Gastrocnemius medialis (tissue), 4 donors: ENCODE measurements at regions not wholly inside any gene's neighbourhood (a gene's known extent, or its start where the extent isn't known, plus 50 kb on each side); places are given as distances from the start of the nearest gene placed in this dataset.

Source experiments
- ATAC-seq, 2 donors: fragments of 150-250 bp; one replicate each; pipeline ENCODE4 v1.9.1; 2016
- DNase-seq, 2 donors: peaks; one replicate each; pipeline ENCODE4 v3.0.0-alpha.2; 2019
- H3K27ac ChIP-seq, 4 donors: fragments of 200-600 bp; sonication (generic); 1 replicate in 1 of 4; 2 replicates in 3 of 4; pipeline ENCODE4 v1.5.1; 2016 to 2018; ENCODE audit warnings: mild to moderate bottlenecking in 2 of 4, moderate library complexity in 1 of 4
- H3K27me3 ChIP-seq, 3 donors: fragments of 200-600 bp; sonication (generic) in 2 of 3; 1 replicate in 1 of 3; 2 replicates in 2 of 3; pipeline versions ENCODE4 v1.5.1 to v1.6.0; 2016 to 2019; ENCODE audit warnings: mild to moderate bottlenecking in 1 of 3, moderate library complexity in 1 of 3
- H3K36me3 ChIP-seq, 2 donors: fragments of 200-600 bp; sonication (generic) in 1 of 2; one replicate each; pipeline ENCODE4 v1.5.1; 2017 to 2018
- H3K4me1 ChIP-seq, 2 donors: fragments of 200-600 bp; sonication (generic) in 1 of 2; one replicate each; pipeline ENCODE4 v1.5.1; 2016 to 2017; ENCODE audit warnings: mild to moderate bottlenecking in 2 of 2
- H3K4me3 ChIP-seq, 4 donors: fragments of 200-600 bp; sonication (generic) in 3 of 4; 1 replicate in 1 of 4; 2 replicates in 3 of 4; pipeline ENCODE4 v1.5.1; 2016 to 2019; ENCODE audit warnings: mild to moderate bottlenecking in 2 of 4
- H3K9me3 ChIP-seq, 3 donors: fragments of 200-600 bp; sonication (generic) in 2 of 3; 1 replicate in 1 of 3; 2 replicates in 2 of 3; pipeline ENCODE4 v1.5.1; 2016 to 2019
- POLR2A ChIP-seq, 2 donors: fragments of 450-650 bp; IDR thresholded peaks; one replicate each; pipeline ENCODE4 v1.6.1; 2017; ENCODE audit warnings: antibody characterized with exemption in 2 of 2, mild to moderate bottlenecking in 2 of 2, moderate library complexity in 2 of 2
- in situ Hi-C, 4 donors: fragments of 200-750 bp; cut with MboI; loops; one replicate each; pipeline versions ENCODE4 v1.15.0 to v1.8.0; 2017; ENCODE audit warnings: low sequenced_read_pairs in 4 of 4
- intact Hi-C: fragments of 100-400 bp; cut with DNase I; formaldehyde crosslinking; loops from one replicate; pipeline ENCODE4 v1.15.1; 2023; ENCODE audit warnings: low total_unique reads
- TF ChIP-seq, protein P1 (sequence below), 5 experiments: fragments of 450-650 bp in 3 of 5; fragments of 200-600 bp in 2 of 5; sonication (generic) in 2 of 5; IDR thresholded peaks in 4 of 5; conservative IDR thresholded peaks in 1 of 5; 1 replicate in 4 of 5; 2 replicates in 1 of 5; pipeline ENCODE4 v1.5.1; 2016 to 2019; ENCODE audit warnings: antibody characterized with exemption in 5 of 5, mild to moderate bottlenecking in 3 of 5, moderate library complexity in 3 of 5

DNA sequence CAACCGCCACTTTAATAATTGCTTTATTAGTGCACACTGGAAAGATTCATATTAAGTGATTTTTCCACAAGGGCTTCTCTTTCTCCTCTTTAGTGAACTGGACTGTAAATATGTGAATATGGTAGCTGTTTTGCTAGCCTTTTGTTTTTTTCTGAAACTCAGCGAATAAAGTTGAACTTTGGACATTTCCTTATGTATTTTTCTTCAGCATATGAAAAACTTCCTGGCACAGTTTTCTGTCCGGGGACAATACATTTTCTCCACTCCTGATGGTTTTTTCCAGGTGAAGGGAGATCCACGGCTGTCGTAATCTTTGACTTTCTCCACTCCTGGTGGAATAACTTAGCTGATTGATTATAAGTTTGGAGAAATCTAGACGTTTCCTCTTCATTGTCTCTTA is 457.4 kb upstream of the FAT1 start:
- no peaks in the 10 kb centered on the region for H3K27me3 ChIP-seq
- H3K36me3 ChIP-seq: no peaks in the 10 kb centered on the region
- no peaks in the 10 kb centered on the region for H3K9me3 ChIP-seq
- intact Hi-C loops: no loop called here
- H3K4me3 ChIP-seq: no peak overlapping the region
- no peak for TF ChIP-seq POLR2A (IDR thresholded peaks at IDR 0.05)
- TF ChIP-seq, protein P1, sequence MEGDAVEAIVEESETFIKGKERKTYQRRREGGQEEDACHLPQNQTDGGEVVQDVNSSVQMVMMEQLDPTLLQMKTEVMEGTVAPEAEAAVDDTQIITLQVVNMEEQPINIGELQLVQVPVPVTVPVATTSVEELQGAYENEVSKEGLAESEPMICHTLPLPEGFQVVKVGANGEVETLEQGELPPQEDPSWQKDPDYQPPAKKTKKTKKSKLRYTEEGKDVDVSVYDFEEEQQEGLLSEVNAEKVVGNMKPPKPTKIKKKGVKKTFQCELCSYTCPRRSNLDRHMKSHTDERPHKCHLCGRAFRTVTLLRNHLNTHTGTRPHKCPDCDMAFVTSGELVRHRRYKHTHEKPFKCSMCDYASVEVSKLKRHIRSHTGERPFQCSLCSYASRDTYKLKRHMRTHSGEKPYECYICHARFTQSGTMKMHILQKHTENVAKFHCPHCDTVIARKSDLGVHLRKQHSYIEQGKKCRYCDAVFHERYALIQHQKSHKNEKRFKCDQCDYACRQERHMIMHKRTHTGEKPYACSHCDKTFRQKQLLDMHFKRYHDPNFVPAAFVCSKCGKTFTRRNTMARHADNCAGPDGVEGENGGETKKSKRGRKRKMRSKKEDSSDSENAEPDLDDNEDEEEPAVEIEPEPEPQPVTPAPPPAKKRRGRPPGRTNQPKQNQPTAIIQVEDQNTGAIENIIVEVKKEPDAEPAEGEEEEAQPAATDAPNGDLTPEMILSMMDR (IDR thresholded peaks at IDR 0.05 in 4 of 5, conservative IDR thresholded peaks at IDR 0.05 in 1 of 5): no peak
- DNase-seq (no peak), ATAC-seq (no peak)
- no peaks in the 10 kb centered on the region for H3K4me1 ChIP-seq
- in situ Hi-C loops: no loop called here
- no peak overlapping the region for H3K27ac ChIP-seq

DNA sequence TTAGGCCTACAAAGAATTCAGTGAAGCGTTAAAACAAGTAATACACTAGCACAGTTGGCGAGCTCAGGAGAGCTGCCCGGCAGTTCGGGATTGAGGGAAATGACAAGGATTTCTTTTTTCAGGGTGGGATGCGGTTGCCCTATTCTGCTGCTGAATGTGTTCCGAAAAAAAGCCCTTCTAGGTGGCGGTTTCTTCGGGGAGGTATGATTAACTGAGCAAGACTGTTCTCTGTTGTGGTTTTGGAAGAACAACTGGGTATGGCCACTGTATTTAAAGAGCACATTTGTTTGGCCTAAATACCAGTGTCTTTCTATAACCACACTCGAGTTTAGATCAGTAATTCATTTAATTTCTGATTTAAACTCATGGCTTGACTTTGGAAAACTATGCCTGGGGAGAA is 459.7 kb upstream of the FAT1 start:
- Histone ChIP-seq H3K9me3 (no peaks in the 10 kb centered on the region), H3K27ac (no peak overlapping the region), H3K4me1 (no peaks in the 10 kb centered on the region), H3K4me3 (no peak overlapping the region), H3K27me3 (no peaks in the 10 kb centered on the region), H3K36me3 (no peaks in the 10 kb centered on the region)
- TF ChIP-seq, protein P1 (IDR thresholded peaks at IDR 0.05 in 4 of 5, conservative IDR thresholded peaks at IDR 0.05 in 1 of 5): no peak
- TF ChIP-seq POLR2A (IDR thresholded peaks at IDR 0.05): no peak
- no peak for DNase-seq
- in situ Hi-C loops (no loop called here), intact Hi-C loops (no loop called here)
- ATAC-seq: no peak

DNA sequence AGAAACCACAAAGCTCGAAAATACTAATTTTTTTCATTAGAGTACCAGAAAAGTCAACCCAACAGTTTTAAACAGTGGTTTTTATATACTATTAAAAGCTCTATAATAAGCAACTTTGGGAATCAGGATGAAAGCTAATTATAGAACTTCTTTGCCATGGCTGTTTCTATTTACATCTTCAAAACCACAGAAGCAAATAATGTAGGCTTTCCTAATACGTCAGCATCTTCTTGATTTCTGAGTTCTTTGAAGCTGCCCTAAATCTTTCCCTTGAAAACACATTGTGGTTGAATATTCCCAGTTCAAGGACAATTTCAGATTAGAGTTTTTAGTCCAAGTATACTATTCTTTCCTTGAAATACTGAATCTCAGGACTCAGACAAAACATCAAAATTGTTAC is 460.2 kb upstream of the FAT1 start:
- intact Hi-C loops: no loop called here
- in situ Hi-C loops: no loop called here

DNA sequence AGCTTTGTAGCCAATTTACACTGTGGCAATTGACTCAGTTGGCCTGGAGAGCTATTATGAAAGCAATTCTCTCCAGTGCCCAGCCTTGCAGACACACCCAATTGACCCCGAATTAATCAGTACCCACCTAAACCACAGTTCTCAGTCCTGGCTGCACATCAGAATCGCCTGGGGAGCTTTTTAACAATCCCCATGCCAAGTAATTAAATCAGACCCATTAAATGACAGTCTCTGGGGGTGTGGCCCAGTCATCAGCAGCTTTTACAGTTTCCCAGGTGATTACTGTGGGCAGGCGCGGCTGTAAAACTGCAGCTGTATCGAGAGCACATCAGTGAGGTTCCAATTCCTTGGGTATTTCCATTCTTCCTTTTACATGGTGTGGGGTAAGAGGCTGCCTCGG is 460.9 kb upstream of the FAT1 start:
- H3K27me3 ChIP-seq: no peaks in the 10 kb centered on the region
- H3K9me3 ChIP-seq: no peaks in the 10 kb centered on the region
- ATAC-seq: no peak
- H3K27ac ChIP-seq: no peak overlapping the region
- in situ Hi-C loops (no loop called here), intact Hi-C loops (no loop called here)
- TF ChIP-seq POLR2A (IDR thresholded peaks at IDR 0.05): no peak
- TF ChIP-seq, protein P1 (IDR thresholded peaks at IDR 0.05 in 4 of 5, conservative IDR thresholded peaks at IDR 0.05 in 1 of 5): no peak
- no peaks in the 10 kb centered on the region for H3K36me3 ChIP-seq
- no peak for DNase-seq
- no peaks in the 10 kb centered on the region for H3K4me1 ChIP-seq
- H3K4me3 ChIP-seq: no peak overlapping the region

More for the DNA sequence above, 460.2 kb upstream of the FAT1 start:
- Histone ChIP-seq H3K4me1 (no peaks in the 10 kb centered on the region), H3K36me3 (no peaks in the 10 kb centered on the region), H3K27ac (no peak overlapping the region), H3K9me3 (no peaks in the 10 kb centered on the region), H3K4me3 (no peak overlapping the region), H3K27me3 (no peaks in the 10 kb centered on the region)
- ATAC-seq: no peak
- DNase-seq: no peak
- no peak for TF ChIP-seq POLR2A (IDR thresholded peaks at IDR 0.05)
- TF ChIP-seq, protein P1 (IDR thresholded peaks at IDR 0.05 in 4 of 5, conservative IDR thresholded peaks at IDR 0.05 in 1 of 5): no peak

DNA sequence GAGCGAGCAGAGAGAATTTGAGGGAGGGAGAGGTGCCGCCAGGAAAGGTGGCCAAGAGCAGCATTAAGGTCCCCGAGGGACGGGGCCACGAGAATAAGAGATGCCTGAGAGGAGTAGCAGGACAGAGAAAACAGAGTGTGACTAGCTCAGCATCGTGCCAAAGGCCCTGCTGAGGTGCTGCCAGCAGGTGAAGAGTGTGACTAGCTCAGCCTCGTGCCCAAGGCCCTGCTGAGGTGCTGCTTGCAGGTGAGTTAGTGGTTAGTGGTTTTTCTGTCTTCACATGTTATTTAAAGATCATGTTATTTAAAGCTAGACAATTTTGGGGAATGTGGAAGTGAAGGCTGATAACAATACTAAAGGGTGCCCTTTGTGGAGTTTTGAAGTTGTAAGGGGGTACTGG is 464.5 kb upstream of the FAT1 start:
- Histone ChIP-seq H3K9me3 (no peaks in the 10 kb centered on the region), H3K4me1 (no peaks in the 10 kb centered on the region), H3K36me3 (no peaks in the 10 kb centered on the region), H3K4me3 (no peak overlapping the region), H3K27me3 (no peaks in the 10 kb centered on the region), H3K27ac (no peak overlapping the region)
- ATAC-seq (no peak), DNase-seq (no peak)
- intact Hi-C loops: no loop called here
- TF ChIP-seq, protein P1 (IDR thresholded peaks at IDR 0.05 in 4 of 5, conservative IDR thresholded peaks at IDR 0.05 in 1 of 5): no peak
- no peak for TF ChIP-seq POLR2A (IDR thresholded peaks at IDR 0.05)
- in situ Hi-C loops: no loop called here
